ENCODE measurements at regions not wholly inside any gene's neighbourhood (a gene's known extent, or its start where the extent isn't known, plus 50 kb on each side); places are given as distances from the start of the nearest gene placed in this dataset.

- DNase-seq, result no peak
- ChIA-PET CTCF (interaction anchor here (1.9 kb wide), 1 partner anchor 43 kb away, joined by 7 read pairs; no protein-coding TSS in a partner anchor), POLR2A (no interaction called here)
- Mint-ChIP-seq H3K27me3 (no peaks in the 10 kb centered on the region), H3K4me1 (ENCODE audit: low read depth) (peaks cover 8% of the 10 kb centered on the region), H3K27ac (no peak overlapping the region), H3K4me3 (no peak overlapping the region), H3K9me3 (no peaks in the 10 kb centered on the region), H3K36me3 (no peaks in the 10 kb centered on the region)
- intact Hi-C loops (cut with micrococcal nuclease), result no loop called here
These were observed 62.9 kb downstream of the NHLRC3 start for GRCh38 chr13:39100996-39101738.

- Mint-ChIP-seq H3K27me3 (no peaks in the 10 kb centered on the region), H3K36me3 (no peaks in the 10 kb centered on the region), H3K4me3 (no peak overlapping the region), H3K27ac (no peak overlapping the region), H3K4me1 (ENCODE audit: low read depth) (no peaks in the 10 kb centered on the region), H3K9me3 (no peaks in the 10 kb centered on the region)
- intact Hi-C loops (cut with micrococcal nuclease), result no loop called here
- ChIA-PET CTCF (no interaction called here), POLR2A (no interaction called here)
- DNase-seq, result no peak
These were observed 64.8 kb downstream of the NHLRC3 start for GRCh38 chr13:39102981-39103490.

- no peaks in the 10 kb centered on the region for H3K36me3 Mint-ChIP-seq
- no peak overlapping the region for H3K4me3 Mint-ChIP-seq
- CTCF ChIA-PET, result interaction anchor here (1.5 kb wide), 1 partner anchor 507 kb away, joined by 5 read pairs; no protein-coding TSS in a partner anchor
- no peaks in the 10 kb centered on the region for H3K4me1 Mint-ChIP-seq (ENCODE audit: low read depth)
- no peak overlapping the region for H3K27ac Mint-ChIP-seq
- H3K9me3 Mint-ChIP-seq, result no peaks in the 10 kb centered on the region
- peaks cover 9% of the 10 kb centered on the region for H3K27me3 Mint-ChIP-seq
- DNase-seq, result no peak
- intact Hi-C loops (cut with micrococcal nuclease), result no loop called here
- POLR2A ChIA-PET, result no interaction called here
These were observed 66.9 kb downstream of the NHLRC3 start for GRCh38 chr13:39105110-39105509.

- H3K9me3 Mint-ChIP-seq, result no peaks in the 10 kb centered on the region
- POLR2A ChIA-PET, result interaction anchor here (0.6 kb wide), 1 partner anchor 63 kb away, joined by 5 read pairs; no protein-coding TSS in a partner anchor
These were observed 68.2 kb downstream of the NHLRC3 start for GRCh38 chr13:39106216-39107005.

GRCh38 chr13:39107561-39107960 is 69.3 kb downstream of the NHLRC3 start:
- Mint-ChIP-seq H3K4me3 (no peak overlapping the region), H3K27ac (no peak overlapping the region), H3K36me3 (no peaks in the 10 kb centered on the region), H3K4me1 (ENCODE audit: low read depth) (no peaks in the 10 kb centered on the region), H3K9me3 (no peaks in the 10 kb centered on the region), H3K27me3 (peaks cover 9% of the 10 kb centered on the region)
- intact Hi-C loops (cut with micrococcal nuclease), result no loop called here
- no peak for DNase-seq
- ChIA-PET POLR2A (no interaction called here), CTCF (no interaction called here)

More at GRCh38 chr13:39106216-39107005, 68.2 kb downstream of the NHLRC3 start:
- CTCF ChIA-PET, result interaction anchor here (1.2 to 1.5 kb wide), 2 partner anchors 38 to 505 kb away, joined by 4 to 5 read pairs; no protein-coding TSS in a partner anchor
- intact Hi-C loops (cut with micrococcal nuclease), result no loop called here
- H3K27ac Mint-ChIP-seq, result no peak overlapping the region
- peaks cover 9% of the 10 kb centered on the region for H3K27me3 Mint-ChIP-seq
- no peak overlapping the region for H3K4me3 Mint-ChIP-seq
- H3K4me1 Mint-ChIP-seq (ENCODE audit: low read depth), result no peaks in the 10 kb centered on the region
- H3K36me3 Mint-ChIP-seq, result no peaks in the 10 kb centered on the region
- no peak for DNase-seq

- peaks cover 12% of the 10 kb centered on the region for H3K27me3 Mint-ChIP-seq
- intact Hi-C loops (cut with micrococcal nuclease), result no loop called here
These were observed 70.5 kb downstream of the NHLRC3 start for GRCh38 chr13:39108783-39109182.

GRCh38 chr13:39110518-39111097 is 72.4 kb downstream of the NHLRC3 start:
- Mint-ChIP-seq H3K9me3 (peaks cover 6% of the 10 kb centered on the region), H3K27me3 (peaks cover 12% of the 10 kb centered on the region), H3K27ac (no peak overlapping the region), H3K36me3 (no peaks in the 10 kb centered on the region), H3K4me3 (no peak overlapping the region), H3K4me1 (ENCODE audit: low read depth) (no peaks in the 10 kb centered on the region)
- no peak for DNase-seq
- intact Hi-C loops (cut with micrococcal nuclease), result no loop called here
- CTCF ChIA-PET, result no interaction called here
- POLR2A ChIA-PET, result no interaction called here

More at GRCh38 chr13:39108783-39109182, 70.5 kb downstream of the NHLRC3 start:
- no peaks in the 10 kb centered on the region for H3K9me3 Mint-ChIP-seq
- ChIA-PET POLR2A (no interaction called here), CTCF (no interaction called here)
- no peaks in the 10 kb centered on the region for H3K36me3 Mint-ChIP-seq
- H3K27ac Mint-ChIP-seq, result no peak overlapping the region
- H3K4me3 Mint-ChIP-seq, result no peak overlapping the region
- H3K4me1 Mint-ChIP-seq (ENCODE audit: low read depth), result no peaks in the 10 kb centered on the region
- DNase-seq, result no peak

- no peak for DNase-seq
- Mint-ChIP-seq H3K36me3 (no peaks in the 10 kb centered on the region), H3K9me3 (peaks cover 9% of the 10 kb centered on the region), H3K27me3 (peaks cover 12% of the 10 kb centered on the region), H3K4me3 (no peak overlapping the region), H3K27ac (no peak overlapping the region), H3K4me1 (ENCODE audit: low read depth) (no peaks in the 10 kb centered on the region)
- ChIA-PET CTCF (no interaction called here), POLR2A (no interaction called here)
- intact Hi-C loops (cut with micrococcal nuclease), result no loop called here
These were observed 72.9 kb downstream of the NHLRC3 start for GRCh38 chr13:39111145-39111544.

- Mint-ChIP-seq H3K27ac (no peak overlapping the region), H3K27me3 (peaks cover 14% of the 10 kb centered on the region), H3K4me3 (no peak overlapping the region), H3K36me3 (no peaks in the 10 kb centered on the region), H3K9me3 (peaks cover 9% of the 10 kb centered on the region), H3K4me1 (ENCODE audit: low read depth) (peaks cover 8% of the 10 kb centered on the region)
- POLR2A ChIA-PET, result no interaction called here
- CTCF ChIA-PET, result no interaction called here
- intact Hi-C loops (cut with micrococcal nuclease), result no loop called here
- DNase-seq, result no peak
These were observed 81.2 kb downstream of the NHLRC3 start for GRCh38 chr13:39119422-39119821.

- Mint-ChIP-seq H3K36me3 (no peaks in the 10 kb centered on the region), H3K9me3 (no peaks in the 10 kb centered on the region), H3K4me3 (no peak overlapping the region), H3K4me1 (ENCODE audit: low read depth) (peaks cover 8% of the 10 kb centered on the region), H3K27ac (no peak overlapping the region), H3K27me3 (peaks cover 5% of the 10 kb centered on the region)
- DNase-seq, result no peak
- ChIA-PET POLR2A (no interaction called here), CTCF (no interaction called here)
- intact Hi-C loops (cut with micrococcal nuclease), result loop anchor here (1.0 kb wide), 1 partner anchor 28 kb away; no protein-coding TSS in a partner anchor
These were observed 85.3 kb downstream of the NHLRC3 start for GRCh38 chr13:39123578-39123977.

- no peaks in the 10 kb centered on the region for H3K36me3 Mint-ChIP-seq
- CTCF ChIA-PET, result interaction anchor here (0.6 kb wide), 1 partner anchor 15 kb away, joined by 3 read pairs; no protein-coding TSS in a partner anchor
- no peak for DNase-seq
- no peaks in the 10 kb centered on the region for H3K27me3 Mint-ChIP-seq
- H3K4me1 Mint-ChIP-seq (ENCODE audit: low read depth), result peaks cover 7% of the 10 kb centered on the region
- no peak overlapping the region for H3K4me3 Mint-ChIP-seq
- H3K9me3 Mint-ChIP-seq, result no peaks in the 10 kb centered on the region
- POLR2A ChIA-PET, result no interaction called here
- intact Hi-C loops (cut with micrococcal nuclease), result no loop called here
- no peak overlapping the region for H3K27ac Mint-ChIP-seq
These were observed 91.0 kb downstream of the NHLRC3 start for GRCh38 chr13:39129213-39129612.

- Mint-ChIP-seq H3K27ac (no peak overlapping the region), H3K4me1 (ENCODE audit: low read depth) (peaks cover 7% of the 10 kb centered on the region), H3K9me3 (no peaks in the 10 kb centered on the region), H3K27me3 (no peaks in the 10 kb centered on the region), H3K4me3 (no peak overlapping the region), H3K36me3 (no peaks in the 10 kb centered on the region)
- ChIA-PET POLR2A (no interaction called here), CTCF (interaction anchor here (1.5 kb wide), 1 partner anchor 481 kb away, joined by 7 read pairs; no protein-coding TSS in a partner anchor)
- DNase-seq, result no peak
- intact Hi-C loops (cut with micrococcal nuclease), result no loop called here
These were observed 92.0 kb downstream of the NHLRC3 start for GRCh38 chr13:39130301-39130700.

Measured in activated CD4-positive, alpha-beta memory T cell treated with anti-CD3 and anti-CD28 coated beads for 36 hours (primary cell).